CD4-positive, alpha-beta T cell (primary cell): ENCODE measurements at regions not wholly inside any gene's neighbourhood (a gene's known extent, or its start where the extent isn't known, plus 50 kb on each side); places are given as distances from the start of the nearest gene placed in this dataset.

Experiments
- ATAC-seq: fragments of 200-7000 bp; cut with Tn5 transposase; one replicate; pipeline ENCODE4 v1.10.0; 2022; ENCODE audit warnings: mild to moderate bottlenecking; ENCODE audit not compliant: poor library complexity
- CTCF ChIA-PET: fragments of 350-600 bp; sonication (Branson Sonifier 250); formaldehyde crosslinking; loops from one replicate; lab custom pipeline; 2021; ENCODE audit warnings: antibody characterized with exemption, inconsistent platforms; lab: Charles Lee
- POLR2A ChIA-PET: fragments of 350-600 bp; sonication (Branson Sonifier 250); formaldehyde crosslinking; loops from one replicate; lab custom pipeline; 2021; ENCODE audit warnings: antibody characterized with exemption, inconsistent platforms; lab: Charles Lee
- DNase-seq, 14 experiments: peaks; one replicate each; pipeline ENCODE4 v3.0.0-alpha.2; 2013 to 2020; ENCODE audit warnings: mixed read lengths in 2 of 14
- H3K27ac ChIP-seq, 2 donors: one replicate each; pipeline versions ENCODE4 v1.5.1 to v1.7.0; 2013; ENCODE audit warnings: low read length in 2 of 2, low read depth in 1 of 2, mild to moderate bottlenecking in 1 of 2
- H3K27me3 ChIP-seq, 2 experiments: 1 replicate in 1 of 2; 2 replicates in 1 of 2; pipeline versions ENCODE4 v1.6.1 to v1.7.0; 2013; ENCODE audit warnings: low read length in 2 of 2, control low read depth in 1 of 2, mild to moderate bottlenecking in 1 of 2, moderate library complexity in 1 of 2; ENCODE audit not compliant: insufficient read depth in 2 of 2, control insufficient read depth in 1 of 2
- H3K36me3 ChIP-seq: one replicate; pipeline ENCODE4 v1.6.1; 2013; ENCODE audit warnings: low read length, control low read depth; ENCODE audit not compliant: insufficient read depth
- H3K4me1 ChIP-seq: one replicate; pipeline ENCODE4 v1.6.1; 2013; ENCODE audit warnings: low read length, control low read depth; ENCODE audit not compliant: insufficient read depth
- H3K4me3 ChIP-seq: one replicate; pipeline ENCODE4 v1.5.1; 2013; ENCODE audit warnings: mild to moderate bottlenecking, low read length, moderate library complexity
- H3K9me3 ChIP-seq, 2 experiments: 1 replicate in 1 of 2; 2 replicates in 1 of 2; pipeline versions ENCODE4 v1.6.1 to v1.7.0; 2013; ENCODE audit warnings: low read length in 2 of 2, mild to moderate bottlenecking in 2 of 2, control low read depth in 1 of 2, moderate library complexity in 1 of 2; ENCODE audit not compliant: control insufficient read depth in 1 of 2, insufficient read depth in 1 of 2
- H3K27ac Mint-ChIP-seq: one replicate; pipeline ENCODE4 v1.8.0; 2020; ENCODE audit warnings: mixed read lengths
- H3K27me3 Mint-ChIP-seq: one replicate; pipeline ENCODE4 v1.8.0; 2021; ENCODE audit warnings: mixed read lengths
- H3K36me3 Mint-ChIP-seq: one replicate; pipeline ENCODE4 v1.8.0; 2021; ENCODE audit warnings: low read depth, mixed read lengths
- H3K4me1 Mint-ChIP-seq: one replicate; pipeline ENCODE4 v1.8.0; 2021; ENCODE audit warnings: low read depth, mixed read lengths
- H3K4me3 Mint-ChIP-seq: one replicate; pipeline ENCODE4 v1.8.0; 2020; ENCODE audit warnings: mild to moderate bottlenecking, mixed read lengths
- H3K9me3 Mint-ChIP-seq: one replicate; pipeline ENCODE4 v1.8.0; 2020; ENCODE audit warnings: mixed read lengths
- intact Hi-C, 2 experiments: fragments of 100-400 bp; cut with DNase I in 1 of 2; cut with micrococcal nuclease in 1 of 2; formaldehyde crosslinking; loops; one replicate each; pipeline versions ENCODE4 v1.15.1 to v1.9.0; 2023 to 2025; cut with DNase I, micrococcal nuclease
- TF ChIP-seq, protein P1 (sequence below): fragments of 200-600 bp; IDR thresholded peaks from one replicate; pipeline ENCODE4 v1.8.0; 2022; ENCODE audit warnings: antibody characterized with exemption, mild to moderate bottlenecking

DNA sequence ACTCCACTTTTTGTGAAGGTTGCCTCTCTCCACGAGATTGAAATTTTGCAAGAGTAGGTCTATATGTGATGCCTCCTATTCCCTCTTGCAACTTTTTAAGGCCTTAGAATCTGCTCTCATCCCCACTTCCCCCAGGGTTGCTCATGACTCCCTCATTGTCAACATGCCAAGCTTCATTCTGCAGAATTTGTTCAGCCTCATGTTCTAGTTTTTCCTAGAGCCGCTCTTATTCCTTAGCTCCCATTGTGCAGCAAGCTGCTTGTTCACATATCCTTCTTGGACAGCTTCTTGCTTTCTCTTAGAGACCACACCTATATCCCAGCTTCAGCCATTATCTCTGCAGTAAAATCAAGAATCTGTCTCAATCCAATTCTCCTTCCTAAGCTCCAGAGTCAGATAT lies 82.4 kb downstream of the CNGA2 start:
- H3K9me3 Mint-ChIP-seq: no peaks in the 10 kb centered on the region
- H3K27me3 ChIP-seq: no peaks in the 10 kb centered on the region
- H3K27ac Mint-ChIP-seq: no peak overlapping the region
- no peaks in the 10 kb centered on the region for H3K9me3 ChIP-seq
- ATAC-seq (no peak), DNase-seq (no peak)
- CTCF ChIA-PET: no interaction called here
- no peak overlapping the region for H3K4me3 ChIP-seq
- H3K36me3 ChIP-seq: no peaks in the 10 kb centered on the region
- intact Hi-C loops: no loop called here
- H3K4me3 Mint-ChIP-seq: no peak overlapping the region
- no peaks in the 10 kb centered on the region for H3K27me3 Mint-ChIP-seq
- TF ChIP-seq, protein P1, sequence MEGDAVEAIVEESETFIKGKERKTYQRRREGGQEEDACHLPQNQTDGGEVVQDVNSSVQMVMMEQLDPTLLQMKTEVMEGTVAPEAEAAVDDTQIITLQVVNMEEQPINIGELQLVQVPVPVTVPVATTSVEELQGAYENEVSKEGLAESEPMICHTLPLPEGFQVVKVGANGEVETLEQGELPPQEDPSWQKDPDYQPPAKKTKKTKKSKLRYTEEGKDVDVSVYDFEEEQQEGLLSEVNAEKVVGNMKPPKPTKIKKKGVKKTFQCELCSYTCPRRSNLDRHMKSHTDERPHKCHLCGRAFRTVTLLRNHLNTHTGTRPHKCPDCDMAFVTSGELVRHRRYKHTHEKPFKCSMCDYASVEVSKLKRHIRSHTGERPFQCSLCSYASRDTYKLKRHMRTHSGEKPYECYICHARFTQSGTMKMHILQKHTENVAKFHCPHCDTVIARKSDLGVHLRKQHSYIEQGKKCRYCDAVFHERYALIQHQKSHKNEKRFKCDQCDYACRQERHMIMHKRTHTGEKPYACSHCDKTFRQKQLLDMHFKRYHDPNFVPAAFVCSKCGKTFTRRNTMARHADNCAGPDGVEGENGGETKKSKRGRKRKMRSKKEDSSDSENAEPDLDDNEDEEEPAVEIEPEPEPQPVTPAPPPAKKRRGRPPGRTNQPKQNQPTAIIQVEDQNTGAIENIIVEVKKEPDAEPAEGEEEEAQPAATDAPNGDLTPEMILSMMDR: no peak
- H3K36me3 Mint-ChIP-seq: no peaks in the 10 kb centered on the region
- H3K4me1 ChIP-seq: no peaks in the 10 kb centered on the region
- POLR2A ChIA-PET: no interaction called here
- no peak overlapping the region for H3K27ac ChIP-seq
- H3K4me1 Mint-ChIP-seq: no peaks in the 10 kb centered on the region

DNA sequence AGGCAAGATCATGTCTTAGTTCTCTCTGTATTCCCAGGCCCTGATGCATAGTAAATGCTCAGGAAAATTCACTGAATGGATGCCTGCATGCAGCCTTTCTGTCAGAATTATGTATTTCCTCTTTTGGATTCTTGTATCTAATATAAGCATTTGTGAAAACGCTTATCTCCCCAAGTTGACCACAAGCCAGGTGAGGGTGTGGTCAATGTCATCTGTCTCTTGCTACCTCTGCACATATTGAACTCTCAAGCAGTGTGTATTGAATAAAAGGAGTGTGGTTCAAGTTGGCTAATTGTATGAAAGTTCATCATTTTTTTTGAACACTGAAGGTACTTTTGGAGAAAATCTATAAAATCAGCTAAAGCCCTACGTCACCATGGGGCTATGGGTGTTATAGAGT lies 84.3 kb downstream of the CNGA2 start:
- Mint-ChIP-seq H3K27me3 (no peaks in the 10 kb centered on the region), H3K4me3 (no peak overlapping the region), H3K27ac (no peak overlapping the region), H3K4me1 (no peaks in the 10 kb centered on the region), H3K36me3 (no peaks in the 10 kb centered on the region), H3K9me3 (no peaks in the 10 kb centered on the region)
- Histone ChIP-seq H3K27ac (no peak overlapping the region), H3K36me3 (no peaks in the 10 kb centered on the region), H3K9me3 (no peaks in the 10 kb centered on the region), H3K4me1 (no peaks in the 10 kb centered on the region), H3K4me3 (no peak overlapping the region), H3K27me3 (no peaks in the 10 kb centered on the region)
- TF ChIP-seq, protein P1: no peak
- ATAC-seq (no peak), DNase-seq (no peak)
- intact Hi-C loops: no loop called here
- POLR2A ChIA-PET: no interaction called here
- CTCF ChIA-PET: no interaction called here

DNA sequence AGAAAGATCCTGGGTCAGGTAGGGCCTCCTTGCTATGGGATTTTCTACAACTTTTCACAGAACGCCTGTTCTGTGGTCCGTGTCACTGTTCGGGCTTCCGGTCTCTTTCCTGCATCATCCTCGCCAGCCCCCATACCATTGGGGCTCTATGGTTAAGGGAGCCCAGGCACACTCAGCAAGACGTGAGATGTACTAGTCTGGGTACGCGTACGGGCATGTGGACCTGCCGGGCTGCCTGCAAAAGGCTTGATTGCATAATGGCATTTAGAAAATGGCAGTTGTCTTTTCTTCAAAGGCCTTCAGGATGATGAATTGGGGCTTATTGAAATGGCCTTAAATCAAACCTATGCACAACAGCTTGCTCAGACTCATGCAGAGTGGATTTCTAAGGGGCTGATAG lies 86.7 kb downstream of the CNGA2 start:
- H3K9me3 Mint-ChIP-seq: no peaks in the 10 kb centered on the region
- H3K4me1 Mint-ChIP-seq: no peaks in the 10 kb centered on the region
- CTCF ChIA-PET: no interaction called here
- H3K4me3 Mint-ChIP-seq: no peak overlapping the region
- Histone ChIP-seq H3K36me3 (no peaks in the 10 kb centered on the region), H3K9me3 (no peaks in the 10 kb centered on the region), H3K27ac (no peak overlapping the region), H3K27me3 (no peaks in the 10 kb centered on the region), H3K4me3 (no peak overlapping the region), H3K4me1 (no peaks in the 10 kb centered on the region)
- no peak overlapping the region for H3K27ac Mint-ChIP-seq
- H3K36me3 Mint-ChIP-seq: no peaks in the 10 kb centered on the region
- TF ChIP-seq, protein P1: no peak
- POLR2A ChIA-PET: no interaction called here
- no peaks in the 10 kb centered on the region for H3K27me3 Mint-ChIP-seq
- ATAC-seq (no peak), DNase-seq (no peak)
- intact Hi-C loops: no loop called here
